LNCAP (cell line): ENCODE measurements at regions not wholly inside any gene's neighbourhood (a gene's known extent, or its start where the extent isn't known, plus 50 kb on each side); places are given as distances from the start of the nearest gene placed in this dataset.

ENCODE experiments used
- CTCF ChIP-seq: fragments of 450-650 bp; IDR thresholded peaks from 2 replicates; pipeline ENCODE4 v1.5.1; 2017; ENCODE audit warnings: mild to moderate bottlenecking

- TF ChIP-seq CTCF, result no peak
Observed at GRCh38 chr6:168927026-168927425, 326.6 kb downstream of the THBS2 start.

DNA sequence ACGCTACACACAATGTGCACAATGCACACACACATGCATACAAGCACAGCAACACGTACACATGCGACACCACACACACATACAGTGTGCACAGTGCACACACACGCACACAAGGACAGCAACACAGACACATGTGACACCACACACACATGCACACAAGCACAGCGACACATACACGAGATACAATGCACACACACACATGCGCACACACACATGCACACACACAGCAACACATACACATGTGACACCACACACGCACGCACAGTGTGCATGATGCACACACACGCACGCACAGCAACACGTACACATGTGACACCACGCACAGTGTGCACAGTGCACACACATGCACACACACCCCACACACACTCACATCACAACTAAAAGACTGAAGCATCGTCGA is 327.3 kb downstream of the THBS2 start:
- no peak for TF ChIP-seq CTCF

DNA sequence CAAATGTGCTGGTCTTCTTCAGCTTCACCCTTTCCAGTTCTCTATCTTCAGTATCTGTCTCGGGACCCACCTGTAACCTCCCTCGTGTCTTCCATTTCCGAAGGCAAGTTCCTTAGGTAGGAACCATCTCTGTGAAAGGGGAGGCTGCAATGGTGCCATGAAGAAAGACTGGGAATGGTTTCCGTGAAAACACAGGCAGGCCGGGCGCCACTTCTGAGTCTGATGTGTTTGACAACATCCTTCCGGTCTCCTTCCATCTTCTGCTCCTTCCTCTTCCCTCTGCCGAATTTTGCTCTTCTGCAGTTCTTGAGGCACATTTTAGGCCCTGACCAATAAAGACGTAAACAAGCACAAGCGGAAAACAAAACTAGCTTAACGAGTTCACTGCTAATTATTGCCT is 328.0 kb downstream of the THBS2 start:
- TF ChIP-seq CTCF, result no peak

DNA sequence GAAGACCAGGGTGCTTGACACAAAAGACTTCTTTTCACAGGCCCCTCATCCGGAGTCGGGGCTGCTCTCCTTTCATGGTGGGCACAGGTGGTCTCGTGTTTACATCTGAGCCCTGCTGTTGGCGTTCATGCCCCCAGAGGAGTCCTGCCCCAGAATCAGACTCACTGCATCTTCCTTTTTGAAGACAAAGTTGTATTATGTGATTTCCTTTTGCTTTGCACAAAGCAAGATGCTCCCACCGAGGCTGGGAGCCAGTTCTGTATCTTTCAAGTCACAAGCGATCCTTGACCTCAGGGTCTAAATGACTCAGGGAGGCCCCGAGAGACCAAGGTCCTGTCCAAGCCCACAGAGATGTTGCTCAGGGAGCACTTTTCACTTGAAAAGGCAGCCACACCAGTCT is 330.5 kb downstream of the THBS2 start:
- TF ChIP-seq CTCF, result no peak

GRCh38 chr6:168922436-168922835 is 331.2 kb downstream of the THBS2 start:
- TF ChIP-seq CTCF, result no peak

- no peak for TF ChIP-seq CTCF
Observed at GRCh38 chr6:168920289-168920688, 333.4 kb downstream of the THBS2 start.

DNA sequence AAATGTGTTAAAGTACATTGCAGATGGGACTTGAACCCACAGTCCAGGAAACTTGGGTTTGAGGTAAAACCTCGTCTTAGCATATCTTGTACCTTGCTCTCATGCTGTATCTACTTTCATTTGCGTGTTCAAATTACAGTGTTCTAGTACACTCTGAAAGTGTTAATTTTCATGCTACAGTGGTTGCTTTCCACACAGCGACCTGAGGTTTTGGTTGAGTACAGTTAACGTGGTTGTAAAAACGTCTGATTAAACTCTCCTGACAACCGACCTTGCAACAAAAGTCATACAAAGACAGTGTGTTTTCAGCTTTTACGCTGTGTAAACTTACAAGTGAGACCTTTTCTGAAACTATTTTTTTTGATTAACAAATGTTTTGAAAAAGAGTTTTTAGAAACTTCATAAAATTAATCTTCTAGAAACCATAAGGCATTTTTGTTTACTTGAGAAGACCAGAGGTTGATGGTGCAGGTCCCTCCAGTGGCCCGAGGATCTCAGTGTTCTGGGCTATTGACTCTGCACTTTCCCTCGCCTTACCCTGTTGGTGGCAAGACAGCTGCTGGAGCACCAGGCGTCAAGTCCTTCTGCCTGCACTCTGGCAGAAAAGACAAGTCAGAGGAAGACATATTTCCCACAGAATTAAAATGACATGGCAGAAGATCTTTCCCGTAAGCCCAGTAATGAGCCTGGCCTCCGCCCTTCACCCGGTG is 334.0 kb downstream of the THBS2 start:
- no peak for TF ChIP-seq CTCF
